ENCODE measurements at regions not wholly inside any gene's neighbourhood (a gene's known extent, or its start where the extent isn't known, plus 50 kb on each side); places are given as distances from the start of the nearest gene placed in this dataset.
"Not testable (repeated sequence)": the region's sequence is repeated elsewhere in the genome, so short reads cannot be mapped to it uniquely, and the experiment has no call there.

GRCh38 chr15:38614621-38615020 is 50.0 kb upstream of the RASGRP1 start:
- DNase-seq: no peak

DNA sequence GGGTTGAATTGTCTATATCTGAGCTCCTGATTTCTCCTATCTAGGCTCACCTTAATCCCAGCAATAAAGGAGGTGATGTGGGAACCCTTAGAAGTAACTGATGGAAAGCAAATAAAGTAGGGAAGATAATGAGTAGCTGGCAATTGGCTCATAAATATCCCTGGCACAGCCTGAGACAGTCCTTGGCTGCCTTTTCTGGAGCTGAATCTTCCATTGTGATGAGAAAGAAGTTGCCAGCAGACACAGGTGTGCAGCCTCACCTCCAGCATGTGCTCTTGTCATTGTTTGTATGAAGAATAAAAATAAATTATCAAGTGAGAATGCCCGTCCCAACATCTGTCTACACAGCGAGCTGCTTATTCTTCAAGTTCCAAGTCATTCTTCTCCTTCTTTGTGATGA is 53.2 kb upstream of the RASGRP1 start:
- no peak for DNase-seq

- DNase-seq: no peak
Measured at GRCh38 chr15:38618242-38618955, 53.8 kb upstream of the RASGRP1 start.

- DNase-seq: no peak
Measured at GRCh38 chr15:38620098-38620497, 55.5 kb upstream of the RASGRP1 start.

DNA sequence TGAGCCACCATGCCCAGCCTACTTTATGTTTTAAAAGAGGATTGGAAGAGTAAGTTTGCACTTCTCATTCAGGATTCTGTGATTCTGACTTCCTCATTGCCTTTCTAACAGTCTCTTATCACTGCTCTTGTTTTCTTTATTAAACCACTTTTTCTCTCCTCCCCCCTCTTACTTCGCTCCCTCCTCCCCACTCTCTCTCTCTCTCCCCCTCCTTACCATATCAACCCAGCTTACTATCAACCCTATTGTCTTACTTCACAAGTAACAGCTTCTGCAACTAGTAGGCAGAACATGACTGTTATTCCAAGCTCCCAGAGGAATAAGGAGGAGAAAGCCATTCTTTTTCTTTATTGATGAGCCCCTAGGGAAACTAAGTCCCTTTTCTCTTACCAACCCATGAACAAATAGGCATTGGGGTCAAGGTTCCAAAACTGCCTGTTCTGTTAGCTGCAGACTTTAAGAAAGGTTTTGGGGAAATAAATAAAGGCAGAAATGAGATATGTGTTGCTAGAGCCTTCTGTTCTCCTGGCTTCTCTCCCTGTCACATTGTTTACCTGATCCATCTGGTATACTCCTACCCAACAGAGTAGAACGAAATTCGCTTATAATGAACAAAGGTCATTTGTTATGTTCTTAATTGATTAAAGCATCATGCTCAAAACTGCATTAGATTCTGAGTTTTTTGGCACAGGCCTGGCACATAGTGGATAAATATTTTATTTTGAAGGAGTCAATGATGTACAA is 56.4 kb upstream of the RASGRP1 start:
- no peak for DNase-seq

- DNase-seq: no peak
Measured at GRCh38 chr15:38622304-38622703, 57.7 kb upstream of the RASGRP1 start.

GRCh38 chr15:38622908-38623307 is 58.3 kb upstream of the RASGRP1 start:
- no peak for DNase-seq

- DNase-seq: peak in 1 of 2 donors; percentile 4
Measured at GRCh38 chr15:38623744-38624143, 59.1 kb upstream of the RASGRP1 start.

DNA sequence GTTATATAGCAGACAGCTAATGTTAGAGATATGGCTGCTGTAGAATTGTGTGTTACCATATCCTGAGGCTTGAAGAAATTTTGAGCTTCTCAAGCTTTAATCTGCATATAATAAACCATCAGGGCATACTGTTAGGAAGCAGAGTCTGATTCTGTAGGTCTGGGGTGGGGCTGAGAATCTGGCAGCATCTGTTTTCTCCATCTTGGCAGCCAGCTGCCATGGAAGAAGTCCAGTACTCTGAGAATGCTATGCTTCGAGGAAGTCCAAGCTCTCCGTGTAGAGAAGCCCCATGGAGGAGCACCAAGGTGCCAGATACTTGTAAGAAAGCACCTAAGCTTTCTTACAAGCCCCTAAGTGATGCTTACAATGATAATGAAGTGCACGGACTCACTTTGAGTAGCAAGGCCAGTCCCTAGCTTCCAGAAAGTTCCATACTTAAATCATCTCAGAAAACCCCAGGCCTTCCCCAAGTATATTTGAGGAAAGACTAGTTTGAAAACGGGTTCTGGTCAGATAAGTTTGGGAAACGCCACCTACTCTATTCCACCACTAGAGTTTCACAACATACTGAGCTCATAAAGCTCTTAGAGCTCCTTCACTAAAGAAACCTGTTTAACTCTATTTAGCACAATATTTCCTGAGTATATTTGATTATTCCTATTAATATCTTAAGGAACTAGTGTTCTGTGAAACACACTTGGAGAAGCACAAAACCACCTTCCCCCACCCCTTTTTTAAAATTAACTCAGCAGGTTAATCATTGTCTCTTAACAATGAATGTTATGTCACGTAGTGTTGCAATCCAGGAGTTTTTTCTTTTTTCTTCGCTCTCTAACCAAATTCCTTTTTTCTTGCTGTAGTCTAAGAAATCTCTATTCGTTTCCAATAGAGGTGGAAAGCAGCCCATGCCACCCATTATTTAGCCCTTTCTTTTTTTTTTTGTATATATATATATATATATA is 59.9 kb upstream of the RASGRP1 start:
- DNase-seq: peak; percentile 99

GRCh38 chr15:38625886-38626285 is 61.3 kb upstream of the RASGRP1 start:
- no peak for DNase-seq

DNA sequence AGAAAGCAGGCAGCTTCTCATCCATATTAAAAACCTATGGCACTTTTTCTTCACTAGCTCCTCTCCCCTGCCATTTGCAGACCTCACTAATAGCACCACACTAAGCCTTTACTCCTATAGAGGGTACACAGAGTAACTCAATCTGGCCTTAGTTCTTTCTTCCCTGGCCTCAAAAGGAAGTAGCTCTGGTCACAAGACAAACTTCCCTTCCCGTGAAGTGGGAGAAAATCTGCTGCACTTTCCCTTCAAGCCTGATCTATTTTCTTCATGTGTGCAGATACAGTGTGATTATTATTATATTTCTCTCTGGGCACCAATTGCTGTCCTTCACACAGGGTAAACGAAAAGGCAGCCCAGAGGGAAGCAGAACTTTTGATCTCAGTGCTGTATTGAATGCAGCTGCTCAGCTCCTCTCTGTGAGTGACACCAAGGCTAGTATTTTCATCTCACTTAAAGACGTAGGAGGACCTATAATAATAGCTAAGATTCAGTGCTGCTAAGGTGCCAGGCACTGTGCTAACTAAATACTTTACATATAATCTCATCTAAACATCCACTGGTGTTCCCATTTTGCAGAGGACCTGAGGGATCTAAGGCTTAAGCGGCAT is 61.9 kb upstream of the RASGRP1 start:
- DNase-seq: peak; percentile 74 to 83

DNA sequence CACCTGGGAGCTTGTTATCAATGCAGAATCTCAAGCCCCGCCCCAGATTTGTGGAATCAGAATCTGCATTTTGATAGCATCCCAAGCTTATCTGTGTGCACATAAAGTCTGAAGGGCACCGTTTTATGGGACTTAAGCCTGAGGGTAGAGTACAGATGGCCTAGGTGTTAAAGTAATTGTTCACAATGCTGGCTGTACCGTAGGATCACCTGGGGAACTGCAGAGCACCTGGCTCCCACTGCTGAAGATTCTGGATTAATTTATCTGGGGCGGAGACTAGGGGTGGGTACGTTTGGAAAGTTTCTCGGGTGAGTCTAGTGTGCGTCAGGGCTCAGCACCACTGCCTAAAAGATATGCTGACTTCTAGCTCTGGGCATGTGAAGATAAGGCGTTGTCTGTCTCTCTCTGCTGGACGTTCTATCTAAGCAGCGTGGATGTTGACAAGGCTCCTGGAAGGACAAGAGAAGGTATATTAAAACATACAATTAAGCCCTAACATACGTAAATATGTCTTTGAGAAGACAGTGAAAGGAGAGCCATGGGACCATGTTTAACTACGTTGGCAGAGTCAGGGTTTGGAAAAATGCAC is 63.2 kb upstream of the RASGRP1 start:
- DNase-seq: no peak

GRCh38 chr15:38631119-38632075 is 66.8 kb upstream of the RASGRP1 start:
- peak; percentile 90 to 95 for DNase-seq

- no peak for DNase-seq
Measured at GRCh38 chr15:38635170-38635569, 70.6 kb upstream of the RASGRP1 start.

DNA sequence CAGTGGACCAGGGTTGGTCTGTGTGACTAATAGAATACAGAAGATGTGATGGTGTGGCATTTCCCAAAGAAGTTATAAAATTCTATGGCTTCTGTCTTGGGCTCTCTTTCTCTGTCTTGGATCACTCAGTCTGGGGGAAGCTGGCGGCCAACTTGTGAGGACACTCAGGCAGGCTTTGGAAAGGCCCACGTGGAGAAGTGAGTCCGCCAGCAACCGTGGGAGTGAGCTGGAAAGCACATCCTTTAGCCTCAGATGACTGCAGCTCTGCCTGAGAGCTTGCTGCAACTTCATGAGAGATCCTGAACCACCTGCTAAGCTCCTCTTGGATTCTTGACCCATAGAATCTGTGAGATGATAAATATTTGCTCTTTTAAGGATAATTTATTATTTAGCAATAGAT is 72.0 kb upstream of the RASGRP1 start:
- DNase-seq: peak; percentile 65 to 91

- DNase-seq: no peak
Measured at GRCh38 chr15:38638126-38638525, 73.5 kb upstream of the RASGRP1 start.

DNA sequence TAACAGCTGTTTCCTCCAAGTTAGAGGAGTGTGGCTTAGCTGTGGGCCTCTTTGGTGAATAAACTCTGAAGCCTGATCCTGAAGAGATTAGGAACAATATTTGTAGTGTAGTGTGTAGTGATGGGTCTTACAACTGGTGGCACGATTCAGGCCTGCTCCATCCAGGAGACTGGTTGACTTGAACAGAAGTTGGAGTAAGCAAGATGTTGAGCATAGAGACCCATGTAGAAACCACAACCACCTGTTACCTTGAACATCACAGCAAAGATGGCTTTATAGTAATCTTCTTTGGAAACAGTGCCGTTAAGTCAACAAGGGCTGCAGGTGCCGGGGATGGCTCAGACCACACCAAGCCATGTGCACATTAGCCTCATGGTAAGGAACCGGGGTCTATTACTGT is 74.2 kb upstream of the RASGRP1 start:
- no peak for DNase-seq

- DNase-seq: no peak
Measured at GRCh38 chr15:38642689-38643270, 78.2 kb upstream of the RASGRP1 start.

GRCh38 chr15:38644353-38644752 is 79.7 kb upstream of the RASGRP1 start:
- DNase-seq: not testable (repeated sequence)

DNA sequence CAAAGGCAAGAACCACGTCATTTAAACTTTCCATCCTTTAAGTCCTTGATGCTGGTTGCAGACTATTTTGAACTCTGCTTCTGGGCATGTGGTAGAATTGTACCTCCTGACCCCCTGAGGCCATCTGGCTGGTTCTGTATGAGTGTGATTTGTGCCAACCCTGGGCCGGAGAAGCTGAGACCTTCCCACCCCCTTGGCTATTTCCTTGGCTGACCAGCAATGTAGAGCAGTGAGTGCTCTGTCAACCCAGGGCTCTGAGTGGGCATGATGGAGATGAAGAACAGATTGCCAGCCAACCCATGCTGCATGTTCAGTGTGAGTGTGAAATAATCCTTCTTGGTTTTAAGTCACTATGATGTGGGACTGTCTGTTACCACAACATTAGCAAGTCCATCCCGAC is 82.1 kb upstream of the RASGRP1 start:
- DNase-seq: no peak

- no peak for DNase-seq
Measured at GRCh38 chr15:38647683-38648082, 83.1 kb upstream of the RASGRP1 start.
